ENCODE measurements at regions not wholly inside any gene's neighbourhood (a gene's known extent, or its start where the extent isn't known, plus 50 kb on each side); places are given as distances from the start of the nearest gene placed in this dataset.

GRCh38 chr4:156534205-156534604 lies 437.4 kb downstream of the PDGFC start:
- Histone ChIP-seq H3K4me2 (ENCODE audit: low read depth, low read length, poor library complexity, severe bottlenecking) (no peak overlapping the region), H3F3A (ENCODE audit: insufficient read depth) (no peaks in the 10 kb centered on the region), H3K9me2 (replicated peaks; ENCODE audit: insufficient read depth, low read length) (no peaks in the 10 kb centered on the region; the same call in 1 of the 2 replicates), H4K20me1 (ENCODE audit: low read depth, low read length) (no peaks in the 10 kb centered on the region), H3K27me3 (ENCODE audit: low read length) (no peaks in the 10 kb centered on the region), H3K9ac (ENCODE audit: low read length) (no peak overlapping the region), H3K4me3 (ENCODE audit: insufficient read depth, low read length, poor library complexity, severe bottlenecking) (no peak overlapping the region), H3K27ac (ENCODE audit: low read depth, low read length) (no peak overlapping the region), H3K36me3 (ENCODE audit: low read length) (no peaks in the 10 kb centered on the region), H2AFZ (ENCODE audit: low read depth, low read length, severe bottlenecking) (no peak overlapping the region), H3K9me3 (ENCODE audit: insufficient read depth, low read length) (no peaks in the 10 kb centered on the region), H3K79me2 (ENCODE audit: insufficient read depth, low read length) (no peaks in the 10 kb centered on the region)
- TF ChIP-seq CTCF (IDR thresholded peaks at IDR 0.05; ENCODE audit: insufficient read depth, low read length, poor library complexity, severe bottlenecking) = no peak
- no peak for TF ChIP-seq EZH2phosphoT487 (conservative IDR thresholded peaks at IDR 0.05; ENCODE audit: low read length)

- Histone ChIP-seq H3F3A (ENCODE audit: insufficient read depth) (no peaks in the 10 kb centered on the region), H4K20me1 (ENCODE audit: low read depth, low read length) (no peaks in the 10 kb centered on the region), H3K4me3 (ENCODE audit: insufficient read depth, low read length, poor library complexity, severe bottlenecking) (no peak overlapping the region), H3K36me3 (ENCODE audit: low read length) (no peaks in the 10 kb centered on the region), H3K4me2 (ENCODE audit: low read depth, low read length, poor library complexity, severe bottlenecking) (no peak overlapping the region), H3K27me3 (ENCODE audit: low read length) (no peaks in the 10 kb centered on the region), H3K9me3 (ENCODE audit: insufficient read depth, low read length) (no peaks in the 10 kb centered on the region), H3K9ac (ENCODE audit: low read length) (no peak overlapping the region), H3K27ac (ENCODE audit: low read depth, low read length) (no peak overlapping the region), H2AFZ (ENCODE audit: low read depth, low read length, severe bottlenecking) (no peak overlapping the region), H3K79me2 (ENCODE audit: insufficient read depth, low read length) (no peaks in the 10 kb centered on the region), H3K9me2 (replicated peaks; ENCODE audit: insufficient read depth, low read length) (no peaks in the 10 kb centered on the region)
- no peak for TF ChIP-seq CTCF (IDR thresholded peaks at IDR 0.05; ENCODE audit: insufficient read depth, low read length, poor library complexity, severe bottlenecking)
- no peak for TF ChIP-seq EZH2phosphoT487 (conservative IDR thresholded peaks at IDR 0.05; ENCODE audit: low read length)
These were observed 443.4 kb downstream of the PDGFC start for GRCh38 chr4:156528216-156528615.

- no peak overlapping the region for H3K27ac ChIP-seq (ENCODE audit: low read depth, low read length)
These were observed 444.2 kb downstream of the PDGFC start for GRCh38 chr4:156527237-156527993.

More at GRCh38 chr4:156527237-156527993, 444.2 kb downstream of the PDGFC start:
- Histone ChIP-seq H3K9me3 (ENCODE audit: insufficient read depth, low read length) (no peaks in the 10 kb centered on the region), H2AFZ (ENCODE audit: low read depth, low read length, severe bottlenecking) (no peak overlapping the region), H3K79me2 (ENCODE audit: insufficient read depth, low read length) (no peaks in the 10 kb centered on the region), H3K27me3 (ENCODE audit: low read length) (no peaks in the 10 kb centered on the region), H3F3A (ENCODE audit: insufficient read depth) (no peaks in the 10 kb centered on the region), H3K9ac (ENCODE audit: low read length) (no peak overlapping the region), H3K4me3 (ENCODE audit: insufficient read depth, low read length, poor library complexity, severe bottlenecking) (no peak overlapping the region), H3K9me2 (replicated peaks; ENCODE audit: insufficient read depth, low read length) (no peaks in the 10 kb centered on the region), H3K4me2 (ENCODE audit: low read depth, low read length, poor library complexity, severe bottlenecking) (no peak overlapping the region), H4K20me1 (ENCODE audit: low read depth, low read length) (no peaks in the 10 kb centered on the region), H3K36me3 (ENCODE audit: low read length) (no peaks in the 10 kb centered on the region)
- no peak for TF ChIP-seq EZH2phosphoT487 (conservative IDR thresholded peaks at IDR 0.05; ENCODE audit: low read length)
- TF ChIP-seq CTCF (IDR thresholded peaks at IDR 0.05; ENCODE audit: insufficient read depth, low read length, poor library complexity, severe bottlenecking) = no peak
